K562 (cell line): ENCODE measurements at regions not wholly inside any gene's neighbourhood (a gene's known extent, or its start where the extent isn't known, plus 50 kb on each side); places are given as distances from the start of the nearest gene placed in this dataset.

Experiments
- ATAC-seq: fragments of 200-7000 bp; cut with Tn5 transposase; 3 replicates; pipeline ENCODE4 v1.9.1; 2020; ENCODE audit warnings: moderate library complexity
- BruUV-seq: library from RNA; stranded (reverse); fragments of 400-500 nt; replicated peaks from 2 replicates; lab custom pipeline; 2021; lab: Mats Ljungman, UMichigan
- CTCF ChIA-PET: fragments of 300-600 bp; formaldehyde crosslinking; extraction: SDS; loops from one replicate; lab custom pipeline; 2021; ENCODE audit warnings: low intra/inter-chr PET ratio; lab: Yijun Ruan, JAX
- POLR2A ChIA-PET: fragments of 300-600, 350-650 bp; sonication (Branson Sonifier 250); formaldehyde crosslinking; extraction: SDS; loops from one replicate; lab custom pipeline; 2021; ENCODE audit warnings: antibody characterized with exemption, inconsistent platforms; lab: Yijun Ruan, JAX
- DNase-seq, 4 experiments: peaks; one replicate each; pipeline versions ENCODE4 v3.0.0 to v3.0.0-alpha.2; 2011 to 2018; ENCODE audit warnings: low spot score in 3 of 4, mixed read lengths in 3 of 4; ENCODE audit errors: extremely low read depth in 1 of 4
- FAIRE-seq: peaks from 2 replicates; lab custom pipeline; 2011; peaks lifted over from hg19 to GRCh38; lab: Jason Lieb, UNC
- H2AFZ ChIP-seq: 2 replicates; pipeline ENCODE4 v1.6.0; 2011; ENCODE audit warnings: low read depth, low read length, control low read depth, inconsistent platforms
- H3K27ac ChIP-seq: fragments of 200-600 bp; 3 replicates; pipeline ENCODE4 v1.8.0; 2011; ENCODE audit warnings: low read depth, mild to moderate bottlenecking, control low read depth, inconsistent platforms, low read length, moderate library complexity, mixed read lengths; ENCODE audit errors: extremely low read depth
- H3K27me3 ChIP-seq, 2 experiments: fragments of 300-600 bp in 1 of 2; 2 replicates in 1 of 2; 3 replicates in 1 of 2; pipeline versions ENCODE4 v1.6.0 to v1.8.0; 2011; ENCODE audit warnings: inconsistent platforms in 2 of 2, low read length in 2 of 2, mild to moderate bottlenecking in 1 of 2, mixed read lengths in 1 of 2, moderate library complexity in 1 of 2; ENCODE audit not compliant: control insufficient read depth in 2 of 2, insufficient read depth in 2 of 2
- H3K36me3 ChIP-seq: fragments of 300-600 bp; 3 replicates; pipeline ENCODE4 v1.8.0; 2011; ENCODE audit warnings: mild to moderate bottlenecking, low read length, inconsistent platforms; ENCODE audit not compliant: control insufficient read depth, insufficient read depth
- H3K4me1 ChIP-seq, 2 experiments: fragments of 200-600 bp in 1 of 2; replicated peaks in 1 of 2; 2 replicates in 1 of 2; 3 replicates in 1 of 2; pipeline versions ENCODE4 v1.5.1 to v1.8.0; 2011; ENCODE audit warnings: inconsistent platforms in 2 of 2, low read length in 2 of 2, mild to moderate bottlenecking in 1 of 2, mixed read lengths in 1 of 2, moderate library complexity in 1 of 2; ENCODE audit not compliant: control insufficient read depth in 2 of 2, insufficient read depth in 2 of 2
- H3K4me2 ChIP-seq: 2 replicates; pipeline ENCODE4 v1.6.1; 2011; ENCODE audit warnings: low read length, control low read depth, inconsistent platforms, mixed read lengths; ENCODE audit not compliant: insufficient read depth
- H3K4me3 ChIP-seq: fragments of 200-600 bp; sonication (generic), shearing (Covaris generic); 2 replicates; pipeline ENCODE4 v1.5.1; 2016; ENCODE audit warnings: control low read depth, inconsistent platforms
- H3K79me2 ChIP-seq: fragments of 200-600 bp; 3 replicates; pipeline ENCODE4 v1.8.0; 2011; ENCODE audit warnings: low read length, inconsistent platforms; ENCODE audit not compliant: control insufficient read depth, insufficient read depth
- H3K9ac ChIP-seq, 2 experiments: 2 replicates each; pipeline versions ENCODE4 v1.6.0 to v1.6.1; 2011; ENCODE audit warnings: low read depth in 2 of 2, low read length in 2 of 2, control low read depth in 1 of 2, inconsistent platforms in 1 of 2, mild to moderate bottlenecking in 1 of 2, mixed read lengths in 1 of 2; ENCODE audit not compliant: insufficient read depth in 1 of 2
- H3K9me1 ChIP-seq: one replicate; pipeline ENCODE4 v1.6.0; 2011; ENCODE audit warnings: inconsistent platforms, mild to moderate bottlenecking, low read length, moderate library complexity; ENCODE audit not compliant: control insufficient read depth, insufficient read depth
- H3K9me3 ChIP-seq: replicated peaks from 2 replicates; pipeline ENCODE4 v1.5.1; 2011; ENCODE audit warnings: low read depth, low read length, inconsistent platforms; ENCODE audit not compliant: control insufficient read depth, insufficient read depth
- H4K20me1 ChIP-seq: replicated peaks from 2 replicates; pipeline ENCODE4 v1.6.1; 2011; ENCODE audit warnings: low read length, inconsistent platforms, mixed read lengths; ENCODE audit not compliant: control insufficient read depth, insufficient read depth
- HMGXB4 ChIP-seq: sonication (generic); formaldehyde crosslinking; IDR thresholded peaks from 2 replicates; pipeline ENCODE4 v1.8.1; 2023; ENCODE audit warnings: mild to moderate bottlenecking, missing genetic modification reagents
- HNRNPK ChIP-seq: fragments of 200-400 bp; formaldehyde crosslinking; IDR thresholded peaks from one replicate; pipeline ENCODE4 v1.6.1; 2018; ENCODE audit warnings: mild to moderate bottlenecking, low read depth, low read length; ENCODE audit not compliant: poor library complexity, severe bottlenecking
- IRF9 ChIP-seq: fragments of 450-650 bp; IDR thresholded peaks from 2 replicates; pipeline ENCODE4 v1.6.1; 2016; ENCODE audit warnings: missing biosample characterization, missing genetic modification characterization
- MEF2D ChIP-seq: conservative IDR thresholded peaks from 2 replicates; pipeline ENCODE4 v1.6.1; 2016; ENCODE audit warnings: low read depth, missing genetic modification characterization, missing compliant biosample characterization
- NR4A1 ChIP-seq, 2 experiments: fragments of 250-450 bp in 1 of 2; fragments of 450-650 bp in 1 of 2; sonication (Bioruptor Pico) in 1 of 2; IDR thresholded peaks; 2 replicates each; pipeline versions ENCODE4 v1.4.0 to v1.6.1; 2016 to 2020; ENCODE audit warnings: mild to moderate bottlenecking in 2 of 2, missing compliant biosample characterization in 1 of 2, missing genetic modification characterization in 1 of 2, moderate library complexity in 1 of 2
- PHF8 ChIP-seq: fragments of 200-600 bp; sonication (generic); IDR thresholded peaks from 2 replicates; pipeline ENCODE4 v1.6.1; 2012; ENCODE audit warnings: mixed run types, mild to moderate bottlenecking, inconsistent platforms, low read length, moderate library complexity, borderline replicate concordance
- RHOXF2B ChIP-seq: fragments of 250-450 bp; sonication (Bioruptor Pico); conservative IDR thresholded peaks from 2 replicates; pipeline ENCODE4 v1.5.1; 2021
- SMAD3 ChIP-seq: fragments of 450-650 bp; formaldehyde crosslinking; conservative IDR thresholded peaks from 2 replicates; pipeline ENCODE4 v1.4.0; 2020; ENCODE audit warnings: mild to moderate bottlenecking
- TEAD2 ChIP-seq: fragments of 450-650 bp; IDR thresholded peaks from 2 replicates; pipeline ENCODE4 v1.6.1; 2016; ENCODE audit warnings: missing genetic modification characterization, control low read depth, missing compliant biosample characterization
- ZKSCAN3 ChIP-seq: fragments of 250-450 bp; sonication (Bioruptor Pico); IDR thresholded peaks from 2 replicates; pipeline ENCODE4 v1.4.0; 2020
- ZNF668 ChIP-seq: fragments of 250-450 bp; sonication (Bioruptor Pico); IDR thresholded peaks from 2 replicates; pipeline ENCODE4 v1.8.0; 2022; ENCODE audit warnings: mild to moderate bottlenecking, inconsistent platforms
- ZNF830 ChIP-seq: fragments of 250-450 bp; sonication (Bioruptor Pico); IDR thresholded peaks from 2 replicates; pipeline ENCODE4 v1.5.0; 2021; ENCODE audit warnings: mild to moderate bottlenecking
- in situ Hi-C: fragments of 300-500 bp; cut with MboI; formaldehyde crosslinking; loops from 4 replicates; pipeline ENCODE4 v1.15.0; 2018; ENCODE audit warnings: inconsistent platforms, mixed read lengths
- intact Hi-C: fragments of 100-400 bp; cut with micrococcal nuclease; formaldehyde crosslinking; loops from 2 replicates; pipeline ENCODE4 v1.14.2; 2022
- TF ChIP-seq, protein P1 (sequence below): fragments of 200-800 bp; sonication (Bioruptor generic); IDR thresholded peaks from 2 replicates; pipeline ENCODE4 v1.6.1; 2017; ENCODE audit warnings: missing genetic modification characterization, missing compliant biosample characterization

DNA sequence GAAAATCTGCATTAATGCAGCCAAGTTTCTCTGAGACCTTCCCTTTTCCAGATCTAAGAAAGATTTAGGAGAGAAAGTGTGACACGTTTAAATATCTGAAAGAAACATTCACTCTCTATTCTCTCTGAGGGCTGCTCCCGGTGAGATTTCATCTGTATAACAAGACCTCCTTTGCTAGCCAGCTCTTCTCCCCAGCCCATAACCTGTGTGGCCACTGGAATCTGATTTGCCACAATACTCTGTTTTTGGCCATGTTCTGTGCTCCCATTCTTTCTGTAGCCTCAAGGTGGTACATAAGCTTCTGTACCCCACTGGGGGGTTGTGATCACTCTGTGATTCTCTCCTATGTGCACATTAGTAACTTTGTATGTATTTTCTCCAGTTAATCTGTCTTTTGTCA is 291.0 kb upstream of the SEMA6A start (continued):
- no peak for TF ChIP-seq MEF2D (tag)
- no peak for TF ChIP-seq RHOXF2B (CRISPR knock-in tag)
- no peak for TF ChIP-seq SMAD3 (CRISPR knock-in tag)

- Histone ChIP-seq H3K36me3 (no peaks in the 10 kb centered on the region), H3K9me3 (no peaks in the 10 kb centered on the region), H3K9me1 (no peaks in the 10 kb centered on the region), H3K4me2 (no peak overlapping the region), H3K27me3 (no peaks in the 10 kb centered on the region), H3K4me3 (no peak overlapping the region), H3K4me1 (no peaks in the 10 kb centered on the region), H3K79me2 (no peaks in the 10 kb centered on the region), H3K9ac (no peak overlapping the region), H3K27ac (no peak overlapping the region), H2AFZ (no peak overlapping the region), H4K20me1 (no peaks in the 10 kb centered on the region)
- DNase-seq = no peak
- CTCF ChIA-PET = no interaction called here
- intact Hi-C loops (no loop called here), in situ Hi-C loops (no loop called here)
- no peak for ATAC-seq
- BruUV-seq = no TSS peak
- POLR2A ChIA-PET = no interaction called here
- no peak for FAIRE-seq
- TF ChIP-seq IRF9 (tag) (no peak), ZNF830 (no peak), ZNF668 (no peak), NR4A1 (CRISPR knock-in tag; IDR thresholded peaks at IDR 0.05) (no peak), NR4A1 (tag; IDR thresholded peaks at IDR 0.05) (no peak), TEAD2 (tag) (no peak), PHF8 (no peak), HNRNPK (no peak), HMGXB4 (CRISPR knock-in tag) (no peak), ZKSCAN3 (CRISPR knock-in tag) (no peak)
- TF ChIP-seq, protein P1, sequence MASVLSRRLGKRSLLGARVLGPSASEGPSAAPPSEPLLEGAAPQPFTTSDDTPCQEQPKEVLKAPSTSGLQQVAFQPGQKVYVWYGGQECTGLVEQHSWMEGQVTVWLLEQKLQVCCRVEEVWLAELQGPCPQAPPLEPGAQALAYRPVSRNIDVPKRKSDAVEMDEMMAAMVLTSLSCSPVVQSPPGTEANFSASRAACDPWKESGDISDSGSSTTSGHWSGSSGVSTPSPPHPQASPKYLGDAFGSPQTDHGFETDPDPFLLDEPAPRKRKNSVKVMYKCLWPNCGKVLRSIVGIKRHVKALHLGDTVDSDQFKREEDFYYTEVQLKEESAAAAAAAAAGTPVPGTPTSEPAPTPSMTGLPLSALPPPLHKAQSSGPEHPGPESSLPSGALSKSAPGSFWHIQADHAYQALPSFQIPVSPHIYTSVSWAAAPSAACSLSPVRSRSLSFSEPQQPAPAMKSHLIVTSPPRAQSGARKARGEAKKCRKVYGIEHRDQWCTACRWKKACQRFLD (CRISPR knock-in tag) = no peak
These were observed 290.2 kb upstream of the SEMA6A start for GRCh38 chr5:116864838-116865190.
